ENCODE measurements at regions not wholly inside any gene's neighbourhood (a gene's known extent, or its start where the extent isn't known, plus 50 kb on each side); places are given as distances from the start of the nearest gene placed in this dataset.

DNA sequence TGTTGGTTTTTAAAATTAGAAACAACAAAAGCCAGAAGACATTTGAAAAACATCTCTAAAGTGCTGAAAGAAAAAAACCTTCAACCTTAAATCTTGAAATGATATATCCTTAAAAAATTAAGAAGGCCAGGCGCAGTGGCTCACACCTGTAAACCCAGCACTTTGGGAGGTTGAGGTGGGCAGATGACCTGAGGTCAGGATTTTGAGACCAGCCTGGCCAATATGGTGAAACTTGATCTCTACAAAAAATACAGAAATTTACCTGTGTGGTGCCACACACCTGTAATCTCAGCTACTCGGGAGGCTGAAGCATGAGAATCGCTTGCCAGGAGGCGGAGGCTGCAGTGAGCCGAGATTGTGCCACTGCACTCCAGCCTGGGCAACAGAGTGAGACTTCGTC is 87.7 kb upstream of the SIX2 start:
- no peak for TF ChIP-seq EZH2 (IDR thresholded peaks at IDR 0.05; ENCODE audit: borderline replicate concordance, low read depth, low read length, poor library complexity, severe bottlenecking)
- TF ChIP-seq CTCF (conservative IDR thresholded peaks at IDR 0.05; ENCODE audit: low read depth, low read length) = no peak

All from A673 (cell line).